ENCODE measurements at regions not wholly inside any gene's neighbourhood (a gene's known extent, or its start where the extent isn't known, plus 50 kb on each side); places are given as distances from the start of the nearest gene placed in this dataset.

- TF ChIP-seq CTCF (conservative IDR thresholded peaks at IDR 0.05 in 1 of 2, IDR thresholded peaks at IDR 0.05 in 1 of 2; ENCODE audit: low read depth in 1 of 2, low read length in 2 of 2) (no peak), EZH2 (IDR thresholded peaks at IDR 0.05; ENCODE audit: low read length, missing control alignments) (no peak)
These were observed 621.2 kb upstream of the ACVR2A start for GRCh38 chr2:147223553-147224060.

Measured in fibroblast of lung (primary cell).